Activated T-helper 2 cell treated with anti-CD3 and anti-CD28 coated beads, Interferon-gamma antibody, Interleukin-2, Interleukin-4, amounts not matched to agents 10 μg/mL and 5 μg/mL and 100 μg/mL, durations not matched to agents 14 hours and 24 hours and 36 hours (primary cell): ENCODE measurements at regions not wholly inside any gene's neighbourhood (a gene's known extent, or its start where the extent isn't known, plus 50 kb on each side); places are given as distances from the start of the nearest gene placed in this dataset.
"Not testable (repeated sequence)": the region's sequence is repeated elsewhere in the genome, so short reads cannot be mapped to it uniquely, and the experiment has no call there.

Source experiments
- DNase-seq: peaks from one replicate; pipeline ENCODE4 v3.0.0; 2021; ENCODE audit warnings: low spot score
- H3K27ac Mint-ChIP-seq: one replicate; pipeline ENCODE4 v1.8.0; 2021; ENCODE audit warnings: mixed read lengths
- H3K27me3 Mint-ChIP-seq: one replicate; pipeline ENCODE4 v1.8.0; 2021; ENCODE audit warnings: low read depth, mixed read lengths
- H3K36me3 Mint-ChIP-seq: one replicate; pipeline ENCODE4 v1.8.0; 2021; ENCODE audit warnings: low read depth, mixed read lengths
- H3K4me1 Mint-ChIP-seq: one replicate; pipeline ENCODE4 v1.8.0; 2021; ENCODE audit warnings: low read depth, mixed read lengths
- H3K4me3 Mint-ChIP-seq: one replicate; pipeline ENCODE4 v1.8.0; 2021; ENCODE audit warnings: low read depth, mild to moderate bottlenecking, moderate library complexity, mixed read lengths
- H3K9me3 Mint-ChIP-seq: one replicate; pipeline ENCODE4 v1.8.0; 2021; ENCODE audit warnings: mixed read lengths
- intact Hi-C: fragments of 100-400 bp; cut with micrococcal nuclease; formaldehyde crosslinking; loops from one replicate; pipeline ENCODE4 v1.15.1; 2023

- H3K27ac Mint-ChIP-seq: no peak overlapping the region
- intact Hi-C loops: no loop called here
- DNase-seq: no peak
- H3K9me3 Mint-ChIP-seq: no peaks in the 10 kb centered on the region
- peaks cover 48% of the 10 kb centered on the region for H3K36me3 Mint-ChIP-seq
- no peak overlapping the region for H3K4me3 Mint-ChIP-seq
- peaks cover 8% of the 10 kb centered on the region for H3K4me1 Mint-ChIP-seq
- no peaks in the 10 kb centered on the region for H3K27me3 Mint-ChIP-seq
Observed at GRCh38 chr6:144477396-144477795, 192.3 kb downstream of the UTRN start.

- no peak overlapping the region for H3K27ac Mint-ChIP-seq
- no peaks in the 10 kb centered on the region for H3K9me3 Mint-ChIP-seq
- intact Hi-C loops: no loop called here
- peaks cover 12% of the 10 kb centered on the region for H3K4me1 Mint-ChIP-seq
- H3K27me3 Mint-ChIP-seq: no peaks in the 10 kb centered on the region
- DNase-seq: no peak
- H3K36me3 Mint-ChIP-seq: peaks cover 50% of the 10 kb centered on the region
- H3K4me3 Mint-ChIP-seq: no peak overlapping the region
Observed at GRCh38 chr6:144477856-144478255, 192.7 kb downstream of the UTRN start.

GRCh38 chr6:144478483-144478882, 193.3 kb downstream of the UTRN start:
- Mint-ChIP-seq H3K9me3 (no peaks in the 10 kb centered on the region), H3K36me3 (peaks cover 52% of the 10 kb centered on the region), H3K27me3 (no peaks in the 10 kb centered on the region), H3K4me3 (no peak overlapping the region), H3K27ac (peak overlapping the region; percentile 15), H3K4me1 (peaks cover 15% of the 10 kb centered on the region)
- DNase-seq: no peak
- intact Hi-C loops: no loop called here

- intact Hi-C loops: loop anchor here (5.0 kb wide), 2 partner anchors 128 to 263 kb away; no protein-coding TSS in a partner anchor
- no peaks in the 10 kb centered on the region for H3K27me3 Mint-ChIP-seq
- peaks cover 14% of the 10 kb centered on the region for H3K4me1 Mint-ChIP-seq
- no peak overlapping the region for H3K27ac Mint-ChIP-seq
- peaks cover 43% of the 10 kb centered on the region for H3K36me3 Mint-ChIP-seq
- DNase-seq: no peak
- H3K9me3 Mint-ChIP-seq: no peaks in the 10 kb centered on the region
- H3K4me3 Mint-ChIP-seq: no peak overlapping the region
Observed at GRCh38 chr6:144479991-144480390, 194.9 kb downstream of the UTRN start.

GRCh38 chr6:144480473-144480872, 195.3 kb downstream of the UTRN start:
- no peak for DNase-seq
- Mint-ChIP-seq H3K27ac (no peak overlapping the region), H3K36me3 (peaks cover 43% of the 10 kb centered on the region), H3K4me1 (peaks cover 10% of the 10 kb centered on the region), H3K4me3 (no peak overlapping the region), H3K27me3 (no peaks in the 10 kb centered on the region), H3K9me3 (no peaks in the 10 kb centered on the region)
- intact Hi-C loops: loop anchor here (5.0 kb wide), 2 partner anchors 128 to 263 kb away; no protein-coding TSS in a partner anchor

- H3K9me3 Mint-ChIP-seq: no peaks in the 10 kb centered on the region
- DNase-seq: no peak
- no peak overlapping the region for H3K27ac Mint-ChIP-seq
- peaks cover 10% of the 10 kb centered on the region for H3K4me1 Mint-ChIP-seq
- H3K4me3 Mint-ChIP-seq: no peak overlapping the region
- peaks cover 43% of the 10 kb centered on the region for H3K36me3 Mint-ChIP-seq
- intact Hi-C loops: loop anchor here (5.0 kb wide), 2 partner anchors 129 to 264 kb away; no protein-coding TSS in a partner anchor
- no peaks in the 10 kb centered on the region for H3K27me3 Mint-ChIP-seq
Observed at GRCh38 chr6:144481527-144481926, 196.4 kb downstream of the UTRN start.

- intact Hi-C loops: loop anchor here (1.0 to 5.0 kb wide), 4 partner anchors 130 to 377 kb away; partner anchors contain the start of gene UTRN
- Mint-ChIP-seq H3K36me3 (peaks cover 38% of the 10 kb centered on the region), H3K4me3 (no peak overlapping the region), H3K4me1 (peaks cover 10% of the 10 kb centered on the region), H3K27ac (no peak overlapping the region), H3K9me3 (no peaks in the 10 kb centered on the region), H3K27me3 (no peaks in the 10 kb centered on the region)
- peak; percentile 49 for DNase-seq
Observed at GRCh38 chr6:144482142-144482541, 197.0 kb downstream of the UTRN start.

- DNase-seq: no peak
- peaks cover 42% of the 10 kb centered on the region for H3K36me3 Mint-ChIP-seq
- no peaks in the 10 kb centered on the region for H3K9me3 Mint-ChIP-seq
- H3K4me3 Mint-ChIP-seq: no peak overlapping the region
- no peak overlapping the region for H3K27ac Mint-ChIP-seq
- peaks cover 10% of the 10 kb centered on the region for H3K4me1 Mint-ChIP-seq
- intact Hi-C loops: no loop called here
- H3K27me3 Mint-ChIP-seq: no peaks in the 10 kb centered on the region
Observed at GRCh38 chr6:144485531-144485930, 200.4 kb downstream of the UTRN start.

- Mint-ChIP-seq H3K9me3 (no peaks in the 10 kb centered on the region), H3K27me3 (no peaks in the 10 kb centered on the region), H3K4me1 (no peaks in the 10 kb centered on the region), H3K27ac (no peak overlapping the region), H3K36me3 (peaks cover 56% of the 10 kb centered on the region), H3K4me3 (no peak overlapping the region)
- no peak for DNase-seq
- intact Hi-C loops: no loop called here
Observed at GRCh38 chr6:144488590-144488989, 203.5 kb downstream of the UTRN start.

- Mint-ChIP-seq H3K4me1 (peaks cover 8% of the 10 kb centered on the region), H3K27ac (no peak overlapping the region), H3K36me3 (peaks cover 64% of the 10 kb centered on the region), H3K27me3 (no peaks in the 10 kb centered on the region), H3K4me3 (no peak overlapping the region), H3K9me3 (no peaks in the 10 kb centered on the region)
- DNase-seq: no peak
- intact Hi-C loops: no loop called here
Observed at GRCh38 chr6:144493035-144493910, 208.1 kb downstream of the UTRN start.

GRCh38 chr6:144495076-144495475, 209.9 kb downstream of the UTRN start:
- H3K27ac Mint-ChIP-seq, intact Hi-C loops, H3K27me3 Mint-ChIP-seq, H3K9me3 Mint-ChIP-seq, DNase-seq, H3K4me3 Mint-ChIP-seq: not testable (repeated sequence)
- peaks cover 14% of the 10 kb centered on the region for H3K4me1 Mint-ChIP-seq
- H3K36me3 Mint-ChIP-seq: peaks cover 68% of the 10 kb centered on the region

- H3K9me3 Mint-ChIP-seq: peaks cover 4% of the 10 kb centered on the region
- intact Hi-C loops: no loop called here
- H3K36me3 Mint-ChIP-seq: peaks cover 58% of the 10 kb centered on the region
- H3K4me3 Mint-ChIP-seq: no peak overlapping the region
- DNase-seq: no peak
- peaks cover 21% of the 10 kb centered on the region for H3K4me1 Mint-ChIP-seq
- peak overlapping the region; percentile 31 for H3K27ac Mint-ChIP-seq
- no peaks in the 10 kb centered on the region for H3K27me3 Mint-ChIP-seq
Observed at GRCh38 chr6:144497650-144498049, 212.5 kb downstream of the UTRN start.

GRCh38 chr6:144500892-144501291, 215.8 kb downstream of the UTRN start:
- Mint-ChIP-seq H3K9me3 (peaks cover 31% of the 10 kb centered on the region), H3K36me3 (peaks cover 75% of the 10 kb centered on the region), H3K4me3 (no peak overlapping the region), H3K27me3 (no peaks in the 10 kb centered on the region), H3K27ac (peak overlapping the region; percentile 10), H3K4me1 (peaks cover 21% of the 10 kb centered on the region)
- no peak for DNase-seq
- intact Hi-C loops: no loop called here
